Esophagus squamous epithelium (tissue), 4 donors: ENCODE measurements at regions not wholly inside any gene's neighbourhood (a gene's known extent, or its start where the extent isn't known, plus 50 kb on each side); places are given as distances from the start of the nearest gene placed in this dataset.

Experiments used
- CTCF ChIP-seq, 6 experiments: fragments of 450-650 bp in 4 of 6; fragments of 200-600 bp in 2 of 6; sonication (generic) in 2 of 6; IDR thresholded peaks; one replicate each; pipeline ENCODE4 v1.5.1; 2016 to 2019; ENCODE audit warnings: antibody characterized with exemption in 6 of 6, mild to moderate bottlenecking in 4 of 6, moderate library complexity in 4 of 6
- POLR2A ChIP-seq, 4 donors: fragments of 450-650 bp; IDR thresholded peaks; one replicate each; pipeline ENCODE4 v1.6.1; 2017; ENCODE audit warnings: antibody characterized with exemption in 4 of 4, mild to moderate bottlenecking in 4 of 4, moderate library complexity in 3 of 4

GRCh38 chr12:67586951-67587350, 61.6 kb upstream of the DYRK2 start:
- TF ChIP-seq CTCF (IDR thresholded peaks at IDR 0.05) = no peak
- TF ChIP-seq POLR2A (IDR thresholded peaks at IDR 0.05) = no peak
